Hypothalamus (tissue), 51 donors: ENCODE measurements at regions not wholly inside any gene's neighbourhood (a gene's known extent, or its start where the extent isn't known, plus 50 kb on each side); places are given as distances from the start of the nearest gene placed in this dataset.

ENCODE experiments used
- DNase-seq, 51 donors: peaks; one replicate each; lab custom pipeline; 2025; lab: John Stamatoyannopoulos, UW

DNA sequence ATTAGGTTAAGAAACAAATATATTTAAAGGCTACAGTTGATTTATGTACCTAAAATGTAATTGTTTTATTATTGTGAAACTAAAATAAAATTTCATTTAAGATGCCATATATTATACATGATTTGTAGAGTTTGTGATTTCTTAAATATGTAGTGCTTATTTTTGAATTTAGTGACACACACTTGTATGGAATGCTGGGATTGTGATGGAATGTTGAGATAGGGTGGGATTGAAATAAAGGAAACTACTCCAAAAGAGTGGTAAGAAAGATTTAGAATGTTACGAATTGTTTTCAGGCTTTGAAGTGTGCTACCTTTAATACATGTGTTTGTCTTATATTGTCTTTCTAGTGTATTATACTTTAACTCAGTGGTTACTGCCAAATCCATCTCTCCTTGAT, 330.3 kb upstream of the PITX2 start:
- DNase-seq = no peak

DNA sequence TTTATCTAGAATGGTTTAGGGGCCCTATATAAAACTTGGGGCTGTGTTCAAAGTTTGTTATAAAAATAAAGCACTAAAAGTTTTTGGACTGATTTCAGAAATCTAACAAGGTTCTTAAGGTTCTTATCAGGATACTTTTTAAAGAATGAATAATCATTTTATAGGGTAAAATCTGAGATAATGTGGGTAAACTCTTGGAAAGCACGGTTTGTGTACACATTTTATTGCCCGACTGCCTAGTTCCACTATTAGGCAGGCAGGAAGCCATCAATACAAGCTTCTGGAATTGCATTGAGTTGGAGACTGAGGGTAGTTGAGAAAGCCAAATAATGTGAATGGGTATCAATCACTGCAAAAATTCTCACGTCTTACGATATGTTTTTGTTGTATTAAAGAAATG, 331.0 kb upstream of the PITX2 start:
- no peak for DNase-seq

DNA sequence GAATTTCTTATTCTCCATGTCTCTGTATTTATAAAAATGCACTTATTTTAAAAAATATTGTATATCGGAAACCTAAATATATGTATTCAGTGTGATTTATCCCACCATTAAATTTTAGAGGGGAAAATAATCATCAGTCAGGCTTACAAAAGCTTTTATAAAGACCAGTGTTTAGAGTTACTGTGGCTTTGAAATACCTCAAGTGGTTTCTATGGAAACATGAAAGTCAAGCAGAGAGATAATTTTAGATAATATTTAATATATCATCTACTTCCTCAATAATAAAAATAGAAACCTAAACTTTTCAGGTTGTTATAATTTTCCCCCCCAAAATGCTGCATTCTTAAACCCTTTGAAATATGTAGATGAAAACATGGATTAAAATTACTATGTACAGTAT, 332.9 kb upstream of the PITX2 start:
- DNase-seq = no peak

DNA sequence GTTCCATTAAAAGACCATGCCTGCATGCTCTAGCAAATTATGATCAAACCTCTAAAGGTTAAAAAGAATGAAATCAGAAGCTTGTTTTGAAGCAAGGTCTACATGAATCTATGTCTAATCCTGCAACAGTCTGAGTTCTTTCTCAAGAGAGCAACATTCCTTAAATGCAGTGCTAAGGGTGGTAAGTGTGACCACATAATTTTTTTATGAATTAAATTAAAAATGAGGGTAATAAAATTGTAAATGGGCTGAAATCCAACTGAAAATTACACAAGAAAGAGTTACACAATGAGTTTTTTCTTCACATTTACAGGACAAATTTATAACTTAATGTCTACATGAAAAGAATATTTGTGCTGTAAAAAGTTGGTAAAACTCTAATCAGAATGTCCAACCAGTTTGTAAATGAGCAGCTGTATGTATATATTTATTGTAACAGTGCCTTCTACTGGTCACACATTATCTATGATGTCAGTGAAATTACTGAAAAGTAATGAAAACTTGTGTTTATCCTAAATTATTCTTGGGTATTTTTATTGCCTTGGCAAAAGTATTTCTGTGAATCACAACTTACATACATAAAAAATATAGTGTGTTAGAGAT, 336.3 kb upstream of the PITX2 start:
- no peak for DNase-seq

DNA sequence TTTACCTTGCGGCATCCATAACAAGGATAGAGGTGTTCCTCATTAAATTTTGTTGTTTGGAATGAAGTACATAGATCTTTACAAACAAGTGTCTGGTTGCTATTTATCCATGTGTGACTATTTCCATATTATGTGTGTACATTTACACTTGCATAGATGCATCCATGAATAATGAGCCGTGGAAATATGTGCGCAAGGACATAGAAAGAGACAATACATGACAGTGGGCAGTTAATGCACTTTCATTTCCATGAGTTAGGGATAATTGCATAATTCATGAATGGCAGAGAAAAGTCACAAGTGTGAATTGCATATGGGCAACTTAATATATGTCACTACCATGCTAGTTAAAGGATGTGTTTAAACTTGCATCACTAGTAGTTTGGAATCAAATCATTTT, 338.2 kb upstream of the PITX2 start:
- DNase-seq = no peak

DNA sequence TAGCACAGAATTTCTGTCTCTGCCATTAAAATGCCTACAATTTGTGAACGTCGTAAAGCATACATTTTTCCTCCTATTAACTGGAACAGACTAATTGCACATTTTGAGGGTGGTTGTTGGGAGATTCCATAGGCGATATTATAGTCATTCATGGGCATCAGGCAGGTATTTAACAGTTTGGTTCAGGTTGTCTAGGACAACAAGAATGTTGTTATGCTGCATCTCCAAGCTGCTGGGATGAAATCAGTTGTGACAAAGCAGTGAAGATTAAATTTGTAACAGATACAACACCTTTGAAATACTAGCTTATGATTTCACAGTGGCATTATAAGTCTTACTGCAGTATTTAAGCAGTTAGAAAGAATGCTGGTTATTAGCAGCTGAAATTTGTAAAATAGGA, 339.7 kb upstream of the PITX2 start:
- DNase-seq = no peak

DNA sequence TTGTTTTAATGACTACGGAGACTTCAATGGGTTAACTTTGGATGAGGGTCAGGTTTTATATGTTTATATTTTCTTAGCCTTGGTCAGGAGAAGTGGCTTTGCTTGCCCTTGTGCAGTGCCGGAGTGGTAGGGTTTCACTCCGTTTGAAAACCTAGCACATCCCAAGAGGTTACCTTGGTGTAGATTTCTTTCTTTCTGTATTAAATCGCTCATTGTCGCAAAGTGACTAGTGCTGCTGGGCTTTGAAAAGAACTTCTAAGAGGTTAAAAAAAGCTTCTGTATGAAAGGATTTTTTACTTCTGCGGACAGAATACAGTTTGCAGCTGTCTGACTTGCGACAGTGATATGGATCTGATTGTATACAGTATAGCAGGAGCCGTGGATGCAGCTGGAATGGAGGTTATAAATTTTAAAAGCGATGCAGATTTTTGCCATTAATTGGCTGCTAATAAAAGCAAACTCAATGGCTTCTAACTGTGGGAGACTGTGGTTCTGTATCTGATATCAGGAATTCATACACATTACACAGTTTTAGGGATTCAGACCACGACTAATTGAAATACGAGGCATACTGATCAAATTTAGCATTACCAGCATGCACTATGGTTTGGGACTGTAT, 340.9 kb upstream of the PITX2 start:
- no peak for DNase-seq

DNA sequence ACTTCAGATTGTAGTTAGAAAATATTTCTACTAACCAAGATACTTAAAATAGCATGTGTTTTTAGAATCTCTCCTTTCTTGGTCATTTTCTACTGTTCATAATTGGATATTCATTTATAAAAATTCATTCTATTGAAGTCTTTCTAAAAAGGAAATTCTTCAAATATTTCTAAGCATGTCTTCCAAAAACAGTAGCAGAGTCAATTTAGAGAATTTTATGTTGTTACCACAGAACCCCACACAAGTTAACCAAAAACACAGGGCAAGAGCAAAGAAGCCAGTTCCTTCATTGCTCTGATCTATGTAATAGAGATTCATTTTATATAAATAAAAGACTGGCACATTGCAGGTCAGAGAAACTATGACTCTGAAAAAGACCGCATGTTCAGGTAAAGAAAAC, 345.1 kb upstream of the PITX2 start:
- no peak for DNase-seq

DNA sequence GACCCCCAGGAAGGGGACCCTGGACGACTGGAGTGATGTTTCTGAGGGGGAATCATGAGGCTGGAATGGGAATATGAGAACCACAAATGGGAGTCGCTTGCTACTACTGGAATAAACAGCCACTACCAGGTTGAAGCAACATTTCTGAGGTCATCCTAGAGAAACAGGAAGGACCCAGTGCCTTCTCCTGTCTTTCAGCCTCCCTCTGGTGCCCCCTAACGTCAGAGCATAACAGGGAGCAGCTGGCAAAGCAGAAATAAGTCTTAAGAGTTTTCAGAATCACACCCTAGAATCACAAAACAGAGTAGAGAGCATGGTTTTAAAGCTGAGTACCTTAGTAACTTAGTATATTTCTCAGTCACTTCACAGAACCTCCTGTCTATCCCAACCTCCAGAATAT, 347.8 kb upstream of the PITX2 start:
- DNase-seq = no peak

DNA sequence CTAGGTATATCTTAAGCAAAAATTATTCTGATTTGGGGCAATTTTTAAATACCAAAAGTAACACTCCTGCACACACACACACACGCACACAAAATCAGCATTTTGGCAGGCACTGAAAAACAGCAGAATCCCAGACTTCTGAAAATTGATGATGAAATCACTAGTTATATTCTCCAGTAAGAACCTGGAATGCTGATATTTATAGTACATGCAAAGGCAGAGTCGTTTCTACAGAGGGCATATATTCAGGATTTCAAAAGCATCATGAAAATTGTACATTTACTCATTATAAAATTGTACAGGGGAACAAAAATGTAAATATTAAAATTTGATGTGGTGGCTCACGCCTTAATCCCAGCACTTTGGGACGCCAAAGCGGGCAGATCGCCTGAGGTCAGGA, 352.5 kb upstream of the PITX2 start:
- DNase-seq = no peak

DNA sequence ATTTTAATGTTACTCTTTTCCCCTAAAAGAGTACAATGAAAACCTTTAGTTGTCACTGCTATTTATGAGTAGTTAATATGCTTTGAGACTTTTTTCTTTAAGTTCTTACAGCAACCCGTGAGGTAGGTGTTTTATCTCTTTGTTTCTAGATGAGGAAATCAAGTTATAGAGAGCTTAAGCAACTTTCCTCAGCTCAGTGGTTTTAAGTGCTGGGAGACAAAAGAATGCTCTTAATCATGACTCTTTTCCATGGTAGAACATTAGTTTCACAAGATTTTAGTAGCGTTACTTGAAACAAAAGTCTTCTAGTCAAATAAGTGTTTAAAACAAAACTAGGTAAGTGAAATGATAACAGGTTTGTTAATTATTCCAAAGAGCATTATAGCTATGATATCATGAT, 354.7 kb upstream of the PITX2 start:
- DNase-seq = no peak

DNA sequence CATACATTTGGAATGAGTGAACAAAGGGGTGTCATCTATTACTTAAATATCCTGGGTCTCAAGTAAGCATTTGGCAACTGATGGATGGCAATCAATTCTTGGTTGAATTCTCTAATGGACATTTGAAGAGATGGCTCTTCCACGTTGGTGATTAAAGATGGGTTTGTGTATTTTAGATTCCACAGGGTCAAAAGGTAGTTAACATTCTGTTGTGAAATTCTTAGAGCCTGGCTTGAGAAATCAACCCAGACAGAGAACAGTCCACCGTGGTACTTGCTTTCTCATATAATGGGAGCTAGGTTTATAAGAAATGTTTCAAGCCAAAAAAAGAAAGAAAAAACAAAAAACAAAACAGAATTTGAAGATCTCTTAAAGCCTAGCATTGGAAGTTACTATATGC, 355.9 kb upstream of the PITX2 start:
- no peak for DNase-seq

DNA sequence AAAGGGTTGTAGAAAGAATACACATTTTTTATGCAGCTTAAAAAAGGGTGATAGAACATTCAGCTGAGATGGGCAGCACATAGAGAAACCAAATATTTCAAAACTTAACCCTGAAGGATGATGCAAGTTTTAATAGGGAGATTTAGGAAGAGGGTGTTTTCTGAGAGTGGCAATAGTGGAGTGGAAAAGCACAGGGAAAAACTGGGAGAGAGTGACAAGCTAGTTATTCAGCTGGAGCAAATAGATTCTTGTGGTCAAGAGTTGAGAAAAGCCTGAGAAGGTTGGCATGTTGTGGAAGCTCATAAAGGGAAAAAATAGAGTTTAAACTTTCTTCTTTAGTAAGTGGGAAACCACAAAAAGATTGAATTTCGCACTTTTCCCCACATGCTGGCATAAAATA, 359.6 kb upstream of the PITX2 start:
- DNase-seq = no peak

DNA sequence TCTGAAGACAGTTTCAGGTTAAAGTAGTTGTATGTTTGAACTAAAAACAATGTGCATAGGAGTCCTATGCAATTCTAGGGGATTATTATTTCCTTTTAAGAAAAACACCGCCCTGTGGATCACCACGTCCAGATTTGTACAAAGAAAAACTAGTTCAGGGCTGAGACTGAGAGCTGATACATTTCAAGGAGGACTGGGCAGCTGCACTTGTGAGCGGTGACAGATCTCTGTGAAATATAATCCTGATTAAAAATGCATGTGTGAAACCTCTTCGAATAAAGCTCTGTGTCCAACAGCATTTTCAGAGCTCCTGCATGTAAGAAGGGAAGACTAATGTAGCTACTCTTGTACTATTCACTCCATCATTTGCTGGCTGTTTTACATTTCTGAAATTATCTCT, 365.8 kb upstream of the PITX2 start:
- no peak for DNase-seq

DNA sequence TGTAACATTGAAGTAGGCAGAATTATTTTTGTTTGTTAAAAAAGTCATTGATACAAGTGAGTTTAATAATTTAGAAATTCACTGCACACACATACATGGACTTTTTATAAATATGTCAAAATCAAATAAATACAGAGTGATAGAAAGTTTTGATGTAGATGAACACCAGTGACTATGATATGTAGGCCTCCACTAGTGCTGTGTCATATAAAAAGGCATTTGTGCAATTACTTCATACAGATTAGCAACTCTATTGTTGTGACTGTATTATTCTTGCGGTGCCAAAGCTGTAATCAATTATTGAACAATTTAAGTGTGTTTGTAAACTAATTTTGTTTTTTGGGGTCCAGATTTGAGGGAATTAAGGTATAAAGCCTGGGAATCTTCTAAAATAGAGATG, 366.2 kb upstream of the PITX2 start:
- no peak for DNase-seq

DNA sequence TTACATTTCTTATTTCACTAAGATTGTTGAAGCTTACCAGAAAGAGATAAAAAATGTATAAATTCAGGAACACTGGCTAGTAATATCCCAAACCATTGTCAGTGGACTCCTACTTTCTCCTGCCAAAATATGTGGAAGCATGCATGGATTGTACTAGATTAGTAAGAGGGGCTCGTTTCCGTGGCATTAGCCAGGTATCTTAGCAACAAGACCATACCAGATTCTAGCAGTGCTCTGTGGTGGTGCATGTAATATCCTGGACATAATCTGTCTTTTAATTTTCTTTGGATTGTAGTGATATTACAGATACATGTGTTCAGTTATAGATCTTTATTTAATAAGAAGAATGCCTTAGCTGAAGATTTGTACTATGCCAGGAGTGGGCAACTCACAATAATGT, 371.9 kb upstream of the PITX2 start:
- no peak for DNase-seq

DNA sequence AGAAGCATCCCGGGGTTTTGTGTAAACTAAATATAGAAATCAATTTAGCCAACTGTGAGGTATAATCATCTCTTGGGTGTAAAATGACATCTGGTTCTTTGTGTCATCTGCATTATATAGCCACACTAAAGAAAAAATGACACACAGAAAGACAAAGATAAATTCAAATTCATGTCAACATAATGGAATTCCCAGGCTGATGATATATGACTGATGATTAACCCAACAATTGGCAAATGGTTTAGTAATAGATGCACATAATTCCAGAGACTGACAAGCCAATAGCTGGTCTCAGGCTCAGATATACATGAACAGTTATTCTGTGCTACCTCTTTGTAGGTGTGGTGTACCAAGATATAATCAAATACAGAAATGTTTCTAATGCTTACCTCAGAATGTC, 375.4 kb upstream of the PITX2 start:
- DNase-seq = no peak

DNA sequence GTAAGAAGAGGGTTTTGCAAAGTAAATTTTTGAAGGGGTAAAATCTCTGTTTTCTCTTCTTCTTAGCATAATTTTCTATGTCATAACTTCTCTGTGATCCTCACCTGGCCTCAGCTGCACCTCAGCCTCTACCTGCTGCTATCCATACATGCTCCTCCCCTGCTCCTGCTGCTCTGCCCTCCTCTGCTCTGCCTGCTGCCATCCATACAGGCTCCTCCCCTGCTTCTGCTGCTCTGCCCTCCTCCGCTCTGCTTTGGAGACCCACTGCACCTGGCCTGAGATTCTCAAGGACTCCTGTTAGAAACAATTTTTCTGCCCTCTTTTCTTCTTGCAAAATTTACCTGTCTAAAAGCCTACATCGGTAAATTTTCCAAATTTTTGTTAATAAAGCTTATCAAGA, 388.6 kb upstream of the PITX2 start:
- DNase-seq = no peak

DNA sequence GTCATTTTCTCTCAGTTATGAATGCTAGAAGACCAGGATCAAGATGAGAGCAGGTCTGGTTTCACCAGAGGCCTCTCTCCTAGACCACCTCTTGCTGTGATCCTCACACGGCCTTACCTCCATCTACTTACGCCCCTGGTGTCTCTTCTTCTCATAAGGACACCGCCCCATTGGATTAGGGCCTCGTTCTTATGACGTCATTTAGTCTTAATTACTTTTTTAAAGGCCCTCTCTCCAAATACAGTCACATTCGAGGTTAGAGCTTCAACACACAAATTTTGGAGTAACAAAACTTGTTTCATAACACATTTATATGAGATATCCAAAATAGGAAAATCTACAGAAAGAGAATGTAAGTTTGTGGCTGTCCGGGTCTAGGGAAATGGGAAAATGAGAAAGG, 391.0 kb upstream of the PITX2 start:
- DNase-seq = no peak

DNA sequence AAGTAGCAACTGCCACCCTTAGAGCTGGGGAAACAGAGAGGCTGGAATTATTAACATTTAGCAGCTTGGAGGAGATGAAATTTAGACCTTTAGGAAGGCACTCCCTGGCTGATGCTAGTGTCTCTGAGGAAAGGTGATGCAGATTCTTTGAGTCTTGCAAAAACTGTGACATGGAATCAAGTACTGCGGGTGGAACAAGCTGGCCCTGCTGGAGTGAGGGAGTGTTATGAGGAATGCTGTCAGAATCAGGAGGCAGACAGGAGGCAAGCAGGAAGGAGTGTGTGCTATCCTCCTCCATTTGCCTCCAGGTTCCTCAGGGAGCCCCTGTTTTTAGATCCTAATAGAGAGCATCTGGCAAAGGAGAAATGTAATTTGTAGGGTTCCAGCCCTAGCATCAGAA, 391.7 kb upstream of the PITX2 start:
- no peak for DNase-seq

DNA sequence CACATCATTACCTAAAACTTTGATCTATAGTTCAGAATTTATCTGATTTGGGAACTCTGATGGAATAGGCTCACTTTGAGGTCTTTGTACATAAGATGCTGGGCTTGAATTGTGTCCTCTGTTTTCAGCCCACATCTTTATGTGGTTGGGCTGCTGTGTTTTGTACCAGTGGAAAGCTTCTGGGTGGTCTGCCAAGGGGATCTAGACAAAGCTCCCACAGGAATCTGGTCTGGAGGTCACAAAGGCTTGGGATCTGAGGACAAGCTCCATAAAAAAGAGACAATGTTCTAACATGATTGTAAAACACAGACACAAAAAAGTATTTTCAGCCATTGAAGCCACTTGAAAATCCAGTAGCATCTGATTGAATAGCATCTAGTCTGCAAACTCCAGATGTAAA, 393.5 kb upstream of the PITX2 start:
- DNase-seq = no peak

DNA sequence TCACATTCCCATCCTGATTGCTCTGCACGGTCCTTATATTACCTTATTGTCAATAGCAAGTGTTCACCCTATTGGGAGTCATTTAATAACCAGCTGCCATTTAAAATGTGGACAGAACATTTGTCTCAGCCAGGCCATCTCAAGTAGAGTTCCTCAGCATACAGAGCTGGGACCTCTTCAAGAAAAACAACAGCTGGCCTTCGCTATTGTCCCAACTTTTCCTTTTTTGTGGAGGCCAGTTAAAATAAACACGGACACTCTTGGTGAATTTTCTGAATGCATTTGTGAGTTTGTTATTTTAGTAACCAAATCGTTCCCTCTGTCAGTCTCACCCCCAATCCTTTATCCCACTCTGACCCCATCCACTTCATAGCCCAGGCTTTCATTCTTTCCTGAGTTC, 395.3 kb upstream of the PITX2 start:
- no peak for DNase-seq

DNA sequence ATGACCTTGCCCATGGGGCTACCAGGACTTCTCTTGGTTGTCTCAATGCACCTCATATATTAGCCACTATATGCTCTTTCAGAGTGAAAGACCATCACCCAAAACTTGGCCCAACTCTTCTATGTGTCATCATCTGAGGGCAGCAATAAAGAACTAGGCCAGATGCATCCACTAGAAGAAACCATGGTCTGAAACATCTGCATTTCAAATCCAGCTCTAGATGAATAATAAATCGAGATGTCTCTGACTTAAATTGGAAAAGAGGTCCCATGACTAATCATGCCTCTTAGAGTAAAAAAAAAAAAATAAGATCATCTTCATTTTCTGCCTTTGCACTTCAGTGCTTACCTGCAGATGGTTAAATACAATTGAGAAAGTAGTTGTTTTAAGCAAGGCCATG, 397.6 kb upstream of the PITX2 start:
- DNase-seq = no peak
